ENCODE measurements at regions not wholly inside any gene's neighbourhood (a gene's known extent, or its start where the extent isn't known, plus 50 kb on each side); places are given as distances from the start of the nearest gene placed in this dataset.

- DNase-seq: no peak
- no peaks in the 10 kb centered on the region for H3K9me3 ChIP-seq (ENCODE audit: severe bottlenecking)
- H3K4me3 ChIP-seq (ENCODE audit: low read depth, low read length): no peak overlapping the region
- no peaks in the 10 kb centered on the region for H3K36me3 ChIP-seq
- H3K27ac ChIP-seq: no peak overlapping the region
- TF ChIP-seq, protein P1, sequence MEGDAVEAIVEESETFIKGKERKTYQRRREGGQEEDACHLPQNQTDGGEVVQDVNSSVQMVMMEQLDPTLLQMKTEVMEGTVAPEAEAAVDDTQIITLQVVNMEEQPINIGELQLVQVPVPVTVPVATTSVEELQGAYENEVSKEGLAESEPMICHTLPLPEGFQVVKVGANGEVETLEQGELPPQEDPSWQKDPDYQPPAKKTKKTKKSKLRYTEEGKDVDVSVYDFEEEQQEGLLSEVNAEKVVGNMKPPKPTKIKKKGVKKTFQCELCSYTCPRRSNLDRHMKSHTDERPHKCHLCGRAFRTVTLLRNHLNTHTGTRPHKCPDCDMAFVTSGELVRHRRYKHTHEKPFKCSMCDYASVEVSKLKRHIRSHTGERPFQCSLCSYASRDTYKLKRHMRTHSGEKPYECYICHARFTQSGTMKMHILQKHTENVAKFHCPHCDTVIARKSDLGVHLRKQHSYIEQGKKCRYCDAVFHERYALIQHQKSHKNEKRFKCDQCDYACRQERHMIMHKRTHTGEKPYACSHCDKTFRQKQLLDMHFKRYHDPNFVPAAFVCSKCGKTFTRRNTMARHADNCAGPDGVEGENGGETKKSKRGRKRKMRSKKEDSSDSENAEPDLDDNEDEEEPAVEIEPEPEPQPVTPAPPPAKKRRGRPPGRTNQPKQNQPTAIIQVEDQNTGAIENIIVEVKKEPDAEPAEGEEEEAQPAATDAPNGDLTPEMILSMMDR (IDR thresholded peaks at IDR 0.05; ENCODE audit: low read depth, low read length): no peak
- H3K27me3 ChIP-seq (ENCODE audit: insufficient read depth, low read depth, severe bottlenecking): no peaks in the 10 kb centered on the region
Measured at GRCh38 chr7:15798081-15798480, 111.6 kb upstream of the MEOX2 start.

DNA sequence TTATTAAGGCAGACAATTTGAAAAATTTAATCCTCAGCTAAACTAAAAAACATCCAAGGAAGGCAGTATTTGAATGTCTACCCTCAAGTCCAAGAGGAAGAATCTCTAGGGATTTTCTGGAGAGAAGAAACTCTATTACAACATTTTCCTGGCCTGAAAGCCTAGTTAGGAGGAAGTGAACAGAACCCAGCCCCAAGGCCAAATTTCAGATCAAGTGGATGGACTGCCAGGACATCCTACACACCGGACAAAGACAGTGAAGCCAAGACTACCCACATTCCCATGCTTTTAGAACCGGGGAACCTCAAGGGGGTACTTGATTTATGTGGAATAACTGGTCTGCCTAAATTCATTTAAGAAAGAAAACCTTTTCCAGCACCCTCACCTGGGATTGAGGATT lies 108.9 kb upstream of the MEOX2 start:
- Histone ChIP-seq H3K36me3 (no peaks in the 10 kb centered on the region), H3K4me3 (ENCODE audit: low read depth, low read length) (no peak overlapping the region), H3K27me3 (ENCODE audit: insufficient read depth, low read depth, severe bottlenecking) (no peaks in the 10 kb centered on the region), H3K9me3 (ENCODE audit: severe bottlenecking) (no peaks in the 10 kb centered on the region), H3K27ac (no peak overlapping the region)
- TF ChIP-seq, protein P1 (IDR thresholded peaks at IDR 0.05; ENCODE audit: low read depth, low read length): no peak
- no peak for DNase-seq

GRCh38 chr7:15794801-15795200 lies 108.3 kb upstream of the MEOX2 start:
- TF ChIP-seq, protein P1 (IDR thresholded peaks at IDR 0.05; ENCODE audit: low read depth, low read length): no peak
- no peak overlapping the region for H3K4me3 ChIP-seq (ENCODE audit: low read depth, low read length)
- H3K27me3 ChIP-seq (ENCODE audit: insufficient read depth, low read depth, severe bottlenecking): no peaks in the 10 kb centered on the region
- H3K9me3 ChIP-seq (ENCODE audit: severe bottlenecking): no peaks in the 10 kb centered on the region
- no peaks in the 10 kb centered on the region for H3K36me3 ChIP-seq
- no peak for DNase-seq
- H3K27ac ChIP-seq: no peak overlapping the region

DNA sequence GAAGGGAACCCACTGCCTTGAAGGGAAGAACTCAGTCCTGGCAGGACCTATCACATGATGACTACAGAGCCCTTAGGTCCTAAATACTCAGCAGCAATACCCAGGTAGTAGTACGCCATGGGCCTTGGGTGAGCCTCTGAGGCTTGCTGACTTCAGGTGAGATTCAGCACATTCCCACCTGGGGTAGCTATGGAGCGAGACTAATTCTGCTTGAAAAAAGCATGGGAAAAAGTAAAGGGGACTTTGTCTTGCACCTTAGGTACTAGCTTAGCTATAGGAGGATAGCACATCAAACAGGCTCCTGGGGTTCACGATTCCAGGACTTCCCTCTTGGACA lies 98.2 kb upstream of the MEOX2 start:
- no peak overlapping the region for H3K27ac ChIP-seq
- no peaks in the 10 kb centered on the region for H3K27me3 ChIP-seq (ENCODE audit: insufficient read depth, low read depth, severe bottlenecking)
- no peak overlapping the region for H3K4me3 ChIP-seq (ENCODE audit: low read depth, low read length)
- no peaks in the 10 kb centered on the region for H3K9me3 ChIP-seq (ENCODE audit: severe bottlenecking)
- TF ChIP-seq, protein P1 (IDR thresholded peaks at IDR 0.05; ENCODE audit: low read depth, low read length): no peak
- no peak for DNase-seq
- H3K36me3 ChIP-seq: no peaks in the 10 kb centered on the region

DNA sequence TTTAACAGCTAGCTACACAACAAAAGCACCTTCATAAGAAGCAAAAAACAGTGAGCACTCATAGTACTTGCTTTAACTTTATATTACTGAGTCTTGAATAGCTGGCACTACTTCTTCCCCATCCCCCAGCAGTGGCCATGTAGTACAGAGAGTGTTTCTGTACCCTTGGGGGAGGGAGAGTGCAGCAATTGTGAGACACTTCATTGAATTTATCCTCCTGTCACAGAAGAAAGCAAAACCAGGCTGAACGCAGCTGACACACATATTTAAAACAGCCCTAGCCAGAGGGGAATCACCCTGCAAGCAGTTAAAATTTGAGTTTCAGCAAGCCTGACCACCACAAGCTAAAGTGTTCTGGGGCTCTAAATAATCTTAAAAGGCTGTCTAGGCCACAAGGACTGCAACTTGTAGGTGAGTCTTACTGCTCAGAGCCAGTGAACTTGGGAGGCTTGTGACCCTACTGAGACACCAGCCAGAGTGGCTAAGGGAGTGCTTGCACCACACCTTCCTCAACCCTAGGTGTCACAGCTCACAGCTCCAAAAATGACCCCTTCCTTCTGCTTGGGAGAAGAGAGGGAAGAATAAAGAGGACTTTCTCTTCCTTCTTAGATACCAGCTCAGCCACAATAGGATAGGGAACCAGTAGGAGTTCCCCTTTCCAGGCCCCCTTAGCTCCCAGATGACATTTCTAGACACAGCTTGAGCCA lies 97.7 kb upstream of the MEOX2 start:
- Histone ChIP-seq H3K36me3 (no peaks in the 10 kb centered on the region), H3K4me3 (ENCODE audit: low read depth, low read length) (no peak overlapping the region), H3K27me3 (ENCODE audit: insufficient read depth, low read depth, severe bottlenecking) (no peaks in the 10 kb centered on the region), H3K9me3 (ENCODE audit: severe bottlenecking) (no peaks in the 10 kb centered on the region), H3K27ac (no peak overlapping the region)
- no peak for DNase-seq
- TF ChIP-seq, protein P1 (IDR thresholded peaks at IDR 0.05; ENCODE audit: low read depth, low read length): no peak

DNA sequence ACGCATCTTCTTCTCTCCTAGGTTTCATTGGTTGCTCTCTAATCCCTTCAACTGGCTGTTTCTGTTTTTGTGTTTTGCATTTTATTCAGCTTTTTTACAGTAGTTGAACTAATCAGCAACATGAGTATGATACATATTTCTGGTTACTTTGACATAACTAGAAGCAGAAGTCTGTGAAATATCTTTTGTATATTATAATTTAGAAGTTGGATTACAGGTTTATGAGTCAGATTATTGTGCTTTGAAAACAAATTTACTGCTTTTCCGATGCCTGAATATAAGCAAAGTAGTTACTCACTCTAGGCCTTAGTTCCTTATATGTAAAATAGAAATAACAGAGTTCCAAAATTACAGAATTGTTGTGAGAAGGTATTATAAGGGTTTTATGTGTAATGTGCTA lies 96.2 kb upstream of the MEOX2 start:
- Histone ChIP-seq H3K4me3 (ENCODE audit: low read depth, low read length) (no peak overlapping the region), H3K27me3 (ENCODE audit: insufficient read depth, low read depth, severe bottlenecking) (no peaks in the 10 kb centered on the region), H3K36me3 (no peaks in the 10 kb centered on the region), H3K9me3 (ENCODE audit: severe bottlenecking) (no peaks in the 10 kb centered on the region), H3K27ac (no peak overlapping the region)
- TF ChIP-seq, protein P1 (IDR thresholded peaks at IDR 0.05; ENCODE audit: low read depth, low read length): no peak
- no peak for DNase-seq

Data from WERI-Rb-1 (cell line).